ENCODE measurements at regions not wholly inside any gene's neighbourhood (a gene's known extent, or its start where the extent isn't known, plus 50 kb on each side); places are given as distances from the start of the nearest gene placed in this dataset.

DNA sequence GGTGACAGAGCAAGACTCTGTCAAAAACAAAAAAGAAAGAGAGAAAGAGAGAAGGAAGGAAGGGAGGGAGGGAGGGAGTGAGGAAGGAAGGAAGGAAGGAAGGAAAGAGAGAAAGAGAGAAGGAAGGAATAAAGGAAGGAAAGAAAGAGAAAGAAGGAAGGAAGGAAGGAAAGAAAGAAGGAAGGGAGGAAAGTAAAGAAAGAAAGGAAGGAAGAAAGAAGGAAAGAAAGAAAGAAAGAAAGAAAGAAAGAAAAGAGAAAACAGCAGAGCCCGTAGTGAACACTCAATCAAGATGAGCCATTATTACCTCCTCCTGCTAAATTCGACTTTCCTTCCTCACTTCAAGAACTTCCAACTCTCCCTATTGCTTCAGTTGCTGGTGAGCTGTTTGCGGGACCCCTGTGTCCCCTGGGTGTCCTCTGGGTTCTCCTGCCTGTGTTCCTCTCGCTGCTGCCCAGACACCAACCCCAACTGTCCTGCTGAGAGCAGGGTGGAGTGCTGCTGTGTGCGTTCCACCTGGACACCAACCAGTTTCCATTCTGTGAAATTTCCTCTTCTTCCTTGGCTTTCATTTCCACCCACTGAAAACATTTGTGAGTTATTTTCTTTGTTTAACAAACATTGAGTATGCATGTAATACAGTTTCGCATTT is 266.4 kb downstream of the FAM43A start:
- H3K9ac ChIP-seq (ENCODE audit: low read length): no peak overlapping the region
- ChIA-PET POLR2A (no interaction called here), CTCF (interaction anchor here (2.7 to 4.6 kb wide), 2 partner anchors 265 to 269 kb away, joined by 20 to 57 read pairs; no protein-coding TSS in a partner anchor)

DNA sequence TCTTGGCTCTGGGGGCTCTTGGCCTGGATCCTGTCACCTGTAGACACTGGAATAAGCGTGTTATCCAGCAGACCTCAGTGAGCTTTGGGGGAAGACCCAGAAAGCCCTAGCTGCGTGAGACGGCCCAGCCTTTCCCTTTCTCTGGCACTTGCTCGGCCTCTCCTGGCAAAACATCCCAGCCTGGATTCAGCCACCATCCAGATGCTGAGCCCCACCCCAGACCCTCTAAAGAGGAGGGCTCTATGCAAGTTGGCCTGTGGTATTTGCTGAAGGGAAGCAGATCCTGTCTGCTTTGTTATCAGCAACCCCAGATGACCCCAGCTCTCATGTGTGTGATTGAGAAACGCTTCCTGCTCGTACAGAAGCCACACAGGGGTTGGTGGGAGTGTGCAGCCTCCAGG is 267.2 kb downstream of the FAM43A start:
- Histone ChIP-seq H3K9me3 (ENCODE audit: control extremely low read depth in 1 of 3, control insufficient read depth in 2 of 3, insufficient read depth in 1 of 3, low read length in 2 of 3) (peaks cover 0 to 5% (median under 1%) of the 10 kb centered on the region in 3 donors), H3K27me3 (replicated peaks in 1 of 4; ENCODE audit: control extremely low read depth in 1 of 4, control insufficient read depth in 3 of 4, insufficient read depth in 4 of 4, low read length in 3 of 4) (peaks cover 0 to 4% (median 0%) of the 10 kb centered on the region in 4 experiments), H3K79me2 (ENCODE audit: control insufficient read depth, insufficient read depth, low read length) (no peaks in the 10 kb centered on the region), H3K4me3 (ENCODE audit: control extremely low read depth in 1 of 5, extremely low read depth in 1 of 5, insufficient read depth in 1 of 5, low read depth in 2 of 5, low read length in 4 of 5) (no peak overlapping the region), H2AFZ (ENCODE audit: insufficient read depth, low read depth, low read length, poor library complexity, severe bottlenecking) (no peak overlapping the region), H3K36me3 (replicated peaks in 1 of 2; ENCODE audit: control extremely low read depth in 1 of 2, control insufficient read depth in 1 of 2, extremely low read depth in 1 of 2, insufficient read depth in 2 of 2, low read length in 1 of 2) (no peaks in the 10 kb centered on the region), H3K4me2 (replicated peaks; ENCODE audit: low read depth, low read length, poor library complexity, severe bottlenecking) (no peak overlapping the region), H3K9ac (ENCODE audit: low read length) (no peak overlapping the region), H3K4me1 (ENCODE audit: control insufficient read depth in 2 of 2, insufficient read depth in 2 of 2, low read length in 2 of 2) (no peaks in the 10 kb centered on the region), H3K27ac (ENCODE audit: low read length in 2 of 2) (no peak overlapping the region), H4K20me1 (ENCODE audit: control insufficient read depth, insufficient read depth, low read length, poor library complexity, severe bottlenecking) (no peaks in the 10 kb centered on the region)
- DNase-seq (no peak), ATAC-seq (ENCODE audit: low read depth) (no peak)
- intact Hi-C loops (cut with micrococcal nuclease): no loop called here
- H3K4me1 Mint-ChIP-seq: no peaks in the 10 kb centered on the region
- TF ChIP-seq EZH2 (IDR thresholded peaks at IDR 0.05; ENCODE audit: borderline replicate concordance, insufficient read depth, low read depth, low read length, poor library complexity, severe bottlenecking): no peak
- TF ChIP-seq, protein P1, sequence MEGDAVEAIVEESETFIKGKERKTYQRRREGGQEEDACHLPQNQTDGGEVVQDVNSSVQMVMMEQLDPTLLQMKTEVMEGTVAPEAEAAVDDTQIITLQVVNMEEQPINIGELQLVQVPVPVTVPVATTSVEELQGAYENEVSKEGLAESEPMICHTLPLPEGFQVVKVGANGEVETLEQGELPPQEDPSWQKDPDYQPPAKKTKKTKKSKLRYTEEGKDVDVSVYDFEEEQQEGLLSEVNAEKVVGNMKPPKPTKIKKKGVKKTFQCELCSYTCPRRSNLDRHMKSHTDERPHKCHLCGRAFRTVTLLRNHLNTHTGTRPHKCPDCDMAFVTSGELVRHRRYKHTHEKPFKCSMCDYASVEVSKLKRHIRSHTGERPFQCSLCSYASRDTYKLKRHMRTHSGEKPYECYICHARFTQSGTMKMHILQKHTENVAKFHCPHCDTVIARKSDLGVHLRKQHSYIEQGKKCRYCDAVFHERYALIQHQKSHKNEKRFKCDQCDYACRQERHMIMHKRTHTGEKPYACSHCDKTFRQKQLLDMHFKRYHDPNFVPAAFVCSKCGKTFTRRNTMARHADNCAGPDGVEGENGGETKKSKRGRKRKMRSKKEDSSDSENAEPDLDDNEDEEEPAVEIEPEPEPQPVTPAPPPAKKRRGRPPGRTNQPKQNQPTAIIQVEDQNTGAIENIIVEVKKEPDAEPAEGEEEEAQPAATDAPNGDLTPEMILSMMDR (IDR thresholded peaks at IDR 0.05): no peak
- ChIA-PET CTCF (interaction anchor here (2.7 to 4.6 kb wide), 2 partner anchors 265 to 270 kb away, joined by 20 to 57 read pairs; no protein-coding TSS in a partner anchor), POLR2A (interaction anchor here (1.7 kb wide), 1 partner anchor 265 kb away, joined by 5 read pairs; no protein-coding TSS in a partner anchor)
- no peak overlapping the region for H3K4me3 Mint-ChIP-seq
- no peak overlapping the region for H3K27ac Mint-ChIP-seq
- peaks cover 6% of the 10 kb centered on the region for H3K27me3 Mint-ChIP-seq
- H3K9me3 Mint-ChIP-seq (ENCODE audit: insufficient read depth): peaks cover 3% of the 10 kb centered on the region
- 87% methylated on average over 4 of the region's 6 CpGs for WGBS (ENCODE audit: insufficient coverage)

More for the DNA sequence above, 266.4 kb downstream of the FAM43A start:
- DNase-seq (no peak), ATAC-seq (ENCODE audit: low read depth) (no peak)
- Mint-ChIP-seq H3K4me3 (no peak overlapping the region), H3K9me3 (ENCODE audit: insufficient read depth) (peaks cover 3% of the 10 kb centered on the region), H3K27me3 (peaks cover 4% of the 10 kb centered on the region), H3K4me1 (no peaks in the 10 kb centered on the region), H3K27ac (no peak overlapping the region)
- Histone ChIP-seq H3K27me3 (replicated peaks in 1 of 4; ENCODE audit: control extremely low read depth in 1 of 4, control insufficient read depth in 3 of 4, insufficient read depth in 4 of 4, low read length in 3 of 4) (peaks cover 0 to 4% (median 0%) of the 10 kb centered on the region in 4 experiments), H4K20me1 (ENCODE audit: control insufficient read depth, insufficient read depth, low read length, poor library complexity, severe bottlenecking) (no peaks in the 10 kb centered on the region), H3K4me3 (ENCODE audit: control extremely low read depth in 1 of 5, extremely low read depth in 1 of 5, insufficient read depth in 1 of 5, low read depth in 2 of 5, low read length in 4 of 5) (no peak overlapping the region), H3K4me1 (ENCODE audit: control insufficient read depth in 2 of 2, insufficient read depth in 2 of 2, low read length in 2 of 2) (no peaks in the 10 kb centered on the region), H3K36me3 (replicated peaks in 1 of 2; ENCODE audit: control extremely low read depth in 1 of 2, control insufficient read depth in 1 of 2, extremely low read depth in 1 of 2, insufficient read depth in 2 of 2, low read length in 1 of 2) (no peaks in the 10 kb centered on the region), H3K27ac (ENCODE audit: low read length in 2 of 2) (no peak overlapping the region), H2AFZ (ENCODE audit: insufficient read depth, low read depth, low read length, poor library complexity, severe bottlenecking) (no peak overlapping the region), H3K79me2 (ENCODE audit: control insufficient read depth, insufficient read depth, low read length) (no peaks in the 10 kb centered on the region), H3K4me2 (replicated peaks; ENCODE audit: low read depth, low read length, poor library complexity, severe bottlenecking) (no peak overlapping the region), H3K9me3 (ENCODE audit: control extremely low read depth in 1 of 3, control insufficient read depth in 2 of 3, insufficient read depth in 1 of 3, low read length in 2 of 3) (peaks cover 0 to 10% (median 7%) of the 10 kb centered on the region in 3 donors)
- no peak for TF ChIP-seq EZH2 (IDR thresholded peaks at IDR 0.05; ENCODE audit: borderline replicate concordance, insufficient read depth, low read depth, low read length, poor library complexity, severe bottlenecking)
- TF ChIP-seq, protein P1 (IDR thresholded peaks at IDR 0.05): no peak
- intact Hi-C loops (cut with micrococcal nuclease): no loop called here
- WGBS (ENCODE audit: insufficient coverage): 96% methylated on average over 3 of the region's 6 CpGs

Data from B cell (primary cell).